BLaER1 (cell line): ENCODE measurements at regions not wholly inside any gene's neighbourhood (a gene's known extent, or its start where the extent isn't known, plus 50 kb on each side); places are given as distances from the start of the nearest gene placed in this dataset.
"Not testable (repeated sequence)": the region's sequence is repeated elsewhere in the genome, so short reads cannot be mapped to it uniquely, and the experiment has no call there.

Source experiments
- H3K27ac ChIP-seq: shearing (Covaris generic); formaldehyde crosslinking; 2 replicates; pipeline ENCODE4 v1.8.1; 2022
- H3K27me3 ChIP-seq: shearing (Covaris generic); formaldehyde crosslinking; 2 replicates; pipeline ENCODE4 v1.8.1; 2022
- H3K36me3 ChIP-seq: shearing (Covaris generic); formaldehyde crosslinking; 2 replicates; pipeline ENCODE4 v1.8.1; 2022
- H3K4me1 ChIP-seq: shearing (Covaris generic); formaldehyde crosslinking; 2 replicates; pipeline ENCODE4 v1.8.1; 2022
- H3K4me2 ChIP-seq: shearing (Covaris generic); formaldehyde crosslinking; 2 replicates; pipeline ENCODE4 v1.8.1; 2022
- H3K4me3 ChIP-seq: shearing (Covaris generic); formaldehyde crosslinking; 2 replicates; pipeline ENCODE4 v1.8.1; 2022
- H3K9ac ChIP-seq: shearing (Covaris generic); formaldehyde crosslinking; 2 replicates; pipeline ENCODE4 v1.8.1; 2022
- H3K9me3 ChIP-seq: shearing (Covaris generic); formaldehyde crosslinking; 2 replicates; pipeline ENCODE4 v1.8.1; 2022
- H4K20me1 ChIP-seq: shearing (Covaris generic); formaldehyde crosslinking; 2 replicates; pipeline ENCODE4 v1.8.1; 2022
- Cebpa-rat ChIP-seq: shearing (Covaris generic); IDR thresholded peaks from 2 replicates; pipeline ENCODE4 v1.8.1; 2022

GRCh38 chr11:87460842-87461637 lies 423.3 kb downstream of the TMEM135 start:
- Histone ChIP-seq H3K4me1 (no peaks in the 10 kb centered on the region), H3K4me2 (no peak overlapping the region), H3K27me3 (no peaks in the 10 kb centered on the region), H3K9ac (no peak overlapping the region), H3K9me3 (no peaks in the 10 kb centered on the region), H3K36me3 (no peaks in the 10 kb centered on the region), H4K20me1 (no peaks in the 10 kb centered on the region), H3K27ac (no peak overlapping the region), H3K4me3 (no peak overlapping the region)
- no peak for TF ChIP-seq Cebpa-rat

- Histone ChIP-seq H3K4me1 (no peaks in the 10 kb centered on the region), H3K9me3 (no peaks in the 10 kb centered on the region), H3K27me3 (no peaks in the 10 kb centered on the region), H3K4me2 (no peak overlapping the region), H3K27ac (no peak overlapping the region), H4K20me1 (no peaks in the 10 kb centered on the region), H3K36me3 (no peaks in the 10 kb centered on the region), H3K9ac (no peak overlapping the region), H3K4me3 (no peak overlapping the region)
- no peak for TF ChIP-seq Cebpa-rat
Observed at GRCh38 chr11:87460279-87460678, 422.5 kb downstream of the TMEM135 start.

GRCh38 chr11:87459351-87459750 lies 421.6 kb downstream of the TMEM135 start:
- H3K9ac ChIP-seq = no peak overlapping the region
- H3K27ac ChIP-seq = no peak overlapping the region
- H3K4me2 ChIP-seq = no peak overlapping the region

GRCh38 chr11:87456499-87456898 lies 418.8 kb downstream of the TMEM135 start:
- Histone ChIP-seq H3K4me2 (no peak overlapping the region), H3K4me3 (no peak overlapping the region), H3K9me3 (no peaks in the 10 kb centered on the region), H3K36me3 (no peaks in the 10 kb centered on the region), H3K9ac (no peak overlapping the region), H3K27ac (no peak overlapping the region), H3K4me1 (peaks cover 6% of the 10 kb centered on the region; the same call in 1 of the 2 replicates), H3K27me3 (no peaks in the 10 kb centered on the region), H4K20me1 (no peaks in the 10 kb centered on the region)
- TF ChIP-seq Cebpa-rat = no peak

More at GRCh38 chr11:87459351-87459750, 421.6 kb downstream of the TMEM135 start:
- Histone ChIP-seq H4K20me1 (no peaks in the 10 kb centered on the region), H3K27me3 (no peaks in the 10 kb centered on the region), H3K9me3 (no peaks in the 10 kb centered on the region), H3K4me3 (no peak overlapping the region), H3K4me1 (peaks cover 1% of the 10 kb centered on the region; the same call in 1 of the 2 replicates), H3K36me3 (no peaks in the 10 kb centered on the region)
- no peak for TF ChIP-seq Cebpa-rat

GRCh38 chr11:87455180-87455579 lies 417.4 kb downstream of the TMEM135 start:
- Histone ChIP-seq H4K20me1 (no peaks in the 10 kb centered on the region), H3K9ac (no peak overlapping the region), H3K36me3 (no peaks in the 10 kb centered on the region), H3K27me3 (no peaks in the 10 kb centered on the region), H3K9me3 (no peaks in the 10 kb centered on the region), H3K27ac (no peak overlapping the region), H3K4me3 (no peak overlapping the region), H3K4me2 (no peak overlapping the region), H3K4me1 (peaks cover 6% of the 10 kb centered on the region; the same call in 1 of the 2 replicates)
- TF ChIP-seq Cebpa-rat = no peak

GRCh38 chr11:87454241-87454640 lies 416.5 kb downstream of the TMEM135 start:
- TF ChIP-seq Cebpa-rat = no peak
- Histone ChIP-seq H3K27ac (no peak overlapping the region), H4K20me1 (no peaks in the 10 kb centered on the region), H3K9ac (no peak overlapping the region), H3K4me2 (no peak overlapping the region), H3K27me3 (no peaks in the 10 kb centered on the region), H3K4me3 (no peak overlapping the region), H3K9me3 (no peaks in the 10 kb centered on the region), H3K36me3 (no peaks in the 10 kb centered on the region), H3K4me1 (peaks cover 6% of the 10 kb centered on the region; the same call in 1 of the 2 replicates)

GRCh38 chr11:87453531-87454089 lies 415.9 kb downstream of the TMEM135 start:
- no peaks in the 10 kb centered on the region for H3K36me3 ChIP-seq
- H4K20me1 ChIP-seq = no peaks in the 10 kb centered on the region
- H3K9me3 ChIP-seq = no peaks in the 10 kb centered on the region
- peaks cover 6% of the 10 kb centered on the region; the same call in 1 of the 2 replicates for H3K4me1 ChIP-seq
- no peaks in the 10 kb centered on the region for H3K27me3 ChIP-seq
- no peak overlapping the region for H3K4me2 ChIP-seq
- no peak overlapping the region for H3K4me3 ChIP-seq
- no peak overlapping the region for H3K27ac ChIP-seq
- no peak overlapping the region for H3K9ac ChIP-seq
- no peak for TF ChIP-seq Cebpa-rat

GRCh38 chr11:87452025-87452424 lies 414.3 kb downstream of the TMEM135 start:
- H3K4me1 ChIP-seq, H3K9me3 ChIP-seq, H3K4me3 ChIP-seq, H3K36me3 ChIP-seq, H3K27ac ChIP-seq, H3K4me2 ChIP-seq, H3K9ac ChIP-seq, H3K27me3 ChIP-seq, H4K20me1 ChIP-seq: not testable (repeated sequence)

GRCh38 chr11:87451395-87451794 lies 413.7 kb downstream of the TMEM135 start:
- Histone ChIP-seq H3K4me3 (no peak overlapping the region), H3K27me3 (no peaks in the 10 kb centered on the region), H3K4me1 (peaks cover 6% of the 10 kb centered on the region; the same call in 1 of the 2 replicates), H3K9me3 (no peaks in the 10 kb centered on the region), H3K9ac (no peak overlapping the region), H3K4me2 (no peak overlapping the region), H3K27ac (no peak overlapping the region), H3K36me3 (no peaks in the 10 kb centered on the region), H4K20me1 (no peaks in the 10 kb centered on the region)
- no peak for TF ChIP-seq Cebpa-rat

- no peaks in the 10 kb centered on the region for H3K27me3 ChIP-seq
- no peaks in the 10 kb centered on the region for H3K36me3 ChIP-seq
- H3K27ac ChIP-seq = no peak overlapping the region
- no peak overlapping the region for H3K9ac ChIP-seq
- H3K4me1 ChIP-seq = no peaks in the 10 kb centered on the region
- H3K4me2 ChIP-seq = no peak overlapping the region
- H4K20me1 ChIP-seq = no peaks in the 10 kb centered on the region
- H3K4me3 ChIP-seq = no peak overlapping the region
- H3K9me3 ChIP-seq = no peaks in the 10 kb centered on the region
- no peak for TF ChIP-seq Cebpa-rat
Observed at GRCh38 chr11:87447606-87448005, 409.9 kb downstream of the TMEM135 start.
